HPDE6-E6E7 (cell line): ENCODE measurements at regions not wholly inside any gene's neighbourhood (a gene's known extent, or its start where the extent isn't known, plus 50 kb on each side); places are given as distances from the start of the nearest gene placed in this dataset.
"Not testable (repeated sequence)": the region's sequence is repeated elsewhere in the genome, so short reads cannot be mapped to it uniquely, and the experiment has no call there.

Source experiments
- DNase-seq: peaks from one replicate; pipeline ENCODE4 v3.0.0; 2011; ENCODE audit warnings: missing footprints; ENCODE audit errors: extremely low spot score

DNA sequence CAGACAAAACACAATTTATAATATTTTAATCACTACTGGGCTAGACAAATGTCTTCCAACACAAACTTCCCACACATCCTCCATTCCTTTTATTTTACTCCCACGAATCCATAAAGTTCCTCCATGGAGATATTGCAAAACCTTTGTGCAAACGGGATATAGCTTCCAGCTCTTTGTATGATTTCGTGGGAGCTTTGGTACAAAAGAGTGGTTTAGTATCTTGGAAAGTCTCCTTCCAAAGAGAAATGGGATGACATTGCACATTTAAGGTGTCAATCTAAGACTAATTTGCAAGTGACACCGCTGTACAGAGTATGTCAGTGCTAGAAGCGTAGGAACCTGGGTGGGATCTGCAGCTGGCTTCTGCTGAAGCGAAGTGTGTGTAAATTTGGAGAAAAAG is 455.2 kb upstream of the RUNX1 start:
- DNase-seq: no peak

DNA sequence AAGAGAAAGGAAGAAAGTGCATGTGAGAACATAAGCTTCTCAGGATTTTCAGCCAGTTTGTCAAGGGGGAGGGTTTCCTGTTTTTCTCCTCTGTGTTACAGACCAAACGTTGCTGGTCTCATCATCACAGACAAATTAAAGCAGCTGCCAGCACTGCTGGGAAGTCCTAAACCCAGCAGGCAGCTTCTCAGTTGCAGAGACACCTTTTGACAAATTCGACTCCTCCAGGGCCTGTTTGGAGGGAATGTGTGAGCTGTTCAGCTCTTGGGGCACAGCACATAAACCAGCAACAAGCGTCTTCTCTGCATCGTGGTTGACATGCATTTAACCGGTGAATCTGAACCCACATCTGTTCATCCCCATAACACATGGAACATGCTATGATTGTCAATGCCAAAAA is 454.6 kb upstream of the RUNX1 start:
- no peak for DNase-seq

DNA sequence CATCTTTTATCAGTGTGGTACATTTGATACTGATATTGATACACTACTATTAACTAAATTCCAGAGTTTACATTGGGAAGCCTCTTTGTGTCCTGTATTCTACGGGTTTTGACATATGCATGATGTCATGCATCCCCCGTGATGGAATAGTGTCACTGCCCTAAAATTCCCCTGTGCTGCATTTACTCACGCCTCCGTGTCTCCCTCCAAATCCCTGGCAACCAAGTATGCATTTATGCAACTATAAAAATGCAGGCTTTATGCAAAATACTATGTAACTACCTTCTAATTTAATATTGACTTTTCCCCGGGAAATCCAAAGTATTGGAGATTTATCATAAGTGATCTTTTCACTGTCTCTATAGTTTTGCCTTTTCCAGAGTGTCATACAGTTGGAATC is 453.7 kb upstream of the RUNX1 start:
- DNase-seq: no peak

DNA sequence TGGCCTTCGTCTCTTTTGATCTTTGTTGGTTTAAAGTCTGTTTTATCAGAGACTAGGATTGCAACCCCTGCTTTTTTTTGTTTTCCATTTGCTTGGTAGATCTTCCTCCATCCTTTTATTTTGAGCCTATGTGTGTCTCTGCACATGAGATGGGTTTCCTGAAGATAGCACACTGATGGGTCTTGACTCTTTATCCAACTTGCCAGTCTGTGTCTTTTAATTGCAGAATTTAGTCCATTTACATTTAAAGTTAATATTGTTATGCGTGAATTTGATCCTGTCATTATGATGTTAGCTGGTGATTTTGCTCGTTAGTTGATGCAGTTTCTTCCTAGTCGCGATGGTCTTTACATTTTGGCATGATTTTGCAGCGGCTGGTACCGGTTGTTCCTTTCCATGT is 448.4 kb upstream of the RUNX1 start:
- not testable (repeated sequence) for DNase-seq

DNA sequence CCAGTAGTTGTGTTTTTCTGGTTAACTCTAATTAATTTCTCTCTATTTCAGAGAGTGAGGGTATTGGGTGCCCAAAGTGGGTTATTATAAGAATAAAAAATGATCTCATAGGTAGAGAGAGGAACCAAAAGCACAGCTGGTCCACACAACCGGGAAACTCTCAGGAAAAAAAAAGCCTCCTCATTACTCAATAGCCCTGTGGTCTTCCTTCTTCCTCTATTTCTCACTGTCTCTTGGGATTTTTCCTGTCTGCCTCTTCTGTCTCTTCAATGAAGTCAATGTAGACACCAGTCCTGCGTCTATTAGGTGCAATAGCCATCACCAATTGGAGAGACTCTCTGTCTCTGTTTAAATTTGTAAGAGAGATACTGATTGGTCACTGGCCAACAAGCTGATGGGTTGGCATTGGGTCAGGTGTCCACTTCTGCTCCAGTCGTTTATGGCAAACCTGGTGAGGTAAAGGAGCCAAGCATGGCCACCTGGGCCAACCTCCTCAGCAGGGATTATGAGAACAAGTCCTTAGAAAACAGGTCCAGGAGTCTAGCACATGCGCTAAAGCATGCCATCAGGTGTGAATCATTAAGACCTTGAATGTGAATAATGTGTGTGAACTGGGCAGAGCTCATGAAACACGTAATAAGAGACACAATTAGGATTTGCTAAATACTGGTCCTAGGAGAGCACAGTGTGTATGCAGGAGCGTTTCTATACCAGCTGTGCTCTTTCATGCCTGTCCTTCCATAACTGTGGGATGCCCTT is 443.0 kb upstream of the RUNX1 start:
- DNase-seq: no peak

DNA sequence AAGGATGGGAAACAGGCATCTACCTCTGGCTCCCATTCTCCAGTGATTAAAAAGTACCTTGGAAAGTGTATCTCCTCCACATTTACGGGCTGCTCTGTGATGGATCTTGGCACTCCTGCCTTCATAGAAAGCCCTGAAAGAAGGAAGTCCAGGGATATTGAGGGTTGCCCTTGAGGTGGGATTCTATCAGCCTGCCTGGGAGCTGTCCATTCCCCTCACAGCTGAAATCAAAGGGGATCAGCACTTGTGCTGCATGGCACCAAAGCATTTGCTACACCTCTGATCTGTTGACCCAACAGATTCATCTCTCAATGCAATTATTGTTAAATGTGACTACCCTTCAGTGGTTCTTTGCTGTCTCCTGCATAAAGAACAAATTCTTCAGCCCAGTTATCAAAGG is 442.0 kb upstream of the RUNX1 start:
- no peak for DNase-seq

DNA sequence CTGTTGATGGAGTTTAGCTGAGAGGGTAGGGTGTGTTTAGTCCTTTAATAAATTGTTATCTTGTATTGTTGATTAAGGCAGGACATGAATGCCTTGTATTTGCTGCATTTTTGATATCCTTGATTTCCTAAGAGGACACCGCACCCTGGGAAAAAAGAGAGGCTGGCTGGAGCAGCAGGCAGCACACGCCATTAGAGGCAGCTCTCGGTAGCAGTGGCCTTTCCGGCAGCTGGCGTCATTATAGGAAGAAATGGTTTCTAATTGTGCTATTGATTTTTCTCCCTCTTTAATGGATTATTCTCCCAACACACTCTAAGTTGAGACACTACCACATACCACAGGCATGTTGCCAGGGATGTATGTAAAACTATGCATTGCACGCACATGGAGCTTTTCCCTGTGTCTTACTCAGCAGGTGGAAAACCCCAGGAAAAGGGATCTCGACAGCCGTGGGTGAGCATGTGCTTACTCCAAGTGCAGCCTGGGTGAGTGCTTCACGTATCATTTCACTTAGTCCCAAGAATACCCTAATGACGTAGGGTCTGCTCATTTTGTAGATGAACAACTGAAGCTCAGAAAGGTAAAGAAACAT is 440.4 kb upstream of the RUNX1 start:
- no peak for DNase-seq

DNA sequence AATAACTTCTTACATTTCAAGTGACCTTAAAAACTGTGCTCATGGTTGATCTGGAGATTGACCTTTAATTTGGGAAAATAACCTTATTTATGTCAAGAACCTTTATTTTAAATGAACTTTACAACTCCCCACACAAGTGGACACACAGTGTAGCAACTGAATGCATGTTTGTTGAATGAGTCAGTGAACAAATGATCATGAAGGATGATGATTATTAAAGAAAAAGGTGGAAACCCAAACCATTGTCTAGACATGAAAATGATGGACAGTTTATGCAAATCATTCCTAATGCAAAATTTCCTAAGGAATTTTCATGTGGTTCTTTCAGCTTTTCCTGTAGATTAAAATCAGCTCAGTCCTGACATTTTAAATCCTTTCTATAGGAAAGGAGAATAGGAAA is 439.8 kb upstream of the RUNX1 start:
- DNase-seq: no peak

DNA sequence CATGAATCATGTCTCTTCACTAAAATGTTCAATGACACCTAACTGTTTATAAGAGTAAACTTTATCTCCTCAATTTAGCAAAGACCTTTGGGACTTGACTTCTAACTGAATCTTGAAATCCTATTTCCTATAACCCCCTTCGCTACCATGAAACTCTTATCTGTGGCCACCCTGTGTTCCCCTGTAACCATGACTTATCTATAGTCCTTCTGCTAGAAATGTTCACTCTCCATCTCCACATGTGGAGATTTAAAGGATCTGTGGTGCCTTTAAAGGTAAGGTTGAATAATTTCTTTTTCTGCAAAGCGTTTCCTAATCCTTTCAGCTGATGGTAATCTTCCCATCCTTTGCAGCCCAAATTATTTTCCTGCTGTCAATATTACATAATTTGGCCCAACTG is 436.3 kb upstream of the RUNX1 start:
- no peak for DNase-seq

DNA sequence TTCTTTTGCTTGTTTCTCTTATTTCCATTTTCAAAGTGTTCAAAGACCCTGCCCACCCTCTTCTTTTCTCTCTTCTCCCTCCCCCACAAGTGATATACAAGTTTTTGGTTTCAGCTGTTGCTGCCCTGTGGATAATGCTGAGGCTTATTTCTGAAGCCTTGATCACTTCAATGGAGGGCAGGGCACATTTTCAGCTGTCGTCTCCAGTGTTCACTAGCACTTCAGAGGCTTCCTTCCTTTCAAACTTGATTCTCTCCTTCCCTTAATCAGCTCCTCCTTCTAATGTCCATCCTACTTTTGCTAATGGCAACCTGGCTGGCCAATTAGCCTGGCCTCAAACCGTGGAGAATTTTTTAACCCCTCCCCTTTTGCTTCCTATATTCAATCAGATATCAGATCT is 435.7 kb upstream of the RUNX1 start:
- DNase-seq: no peak

DNA sequence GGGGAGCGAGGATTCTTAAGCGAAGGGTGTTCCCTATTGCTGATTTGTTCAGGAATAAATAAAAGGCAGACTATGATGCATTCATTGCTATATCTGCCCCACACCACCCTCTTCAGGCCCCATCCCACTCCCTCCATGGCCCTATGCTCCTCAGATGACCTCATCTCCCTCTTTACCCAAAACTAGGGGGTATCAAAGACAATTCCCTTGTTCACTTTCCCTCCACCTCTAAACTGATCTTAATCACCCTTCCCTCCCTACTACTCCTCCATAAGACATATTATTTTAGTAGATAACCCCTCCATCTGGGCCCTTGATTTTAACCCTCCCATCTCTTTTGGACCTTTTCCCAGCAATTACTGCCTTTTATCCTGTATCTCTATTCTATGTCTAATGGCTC is 434.9 kb upstream of the RUNX1 start:
- DNase-seq: no peak

DNA sequence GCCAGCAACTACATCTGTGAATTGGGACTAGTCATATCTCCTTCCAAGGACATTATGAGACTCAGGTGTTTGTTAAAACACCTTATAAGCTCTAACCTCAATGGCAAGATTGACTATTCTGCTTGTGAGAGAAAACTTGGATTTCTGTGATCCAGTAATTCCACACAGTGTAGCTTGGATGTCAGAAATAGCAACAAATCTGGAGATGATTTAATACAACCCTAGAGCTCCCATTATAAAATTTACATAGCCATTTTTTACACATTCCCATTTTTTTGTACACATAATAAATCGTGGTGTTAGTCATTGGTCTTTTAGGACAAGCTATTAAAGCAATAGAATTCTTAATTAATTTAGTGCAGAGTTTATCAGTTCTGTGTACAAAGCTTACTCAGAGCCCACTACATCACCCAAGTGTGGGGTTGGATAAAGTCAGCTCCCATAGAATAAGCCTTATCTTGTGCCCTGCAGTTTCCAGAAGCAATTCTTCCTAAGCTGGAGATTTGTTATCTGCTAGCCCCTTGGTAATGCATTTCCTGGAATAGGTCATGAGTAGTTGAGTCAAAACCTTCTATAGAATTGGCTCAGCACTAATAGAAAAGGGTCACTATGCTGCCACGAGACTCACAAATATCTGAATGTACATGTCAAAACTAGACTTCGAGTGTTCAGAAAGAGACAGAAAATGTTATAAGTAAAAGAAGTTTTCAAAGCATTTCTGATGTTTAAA is 434.0 kb upstream of the RUNX1 start:
- no peak for DNase-seq

DNA sequence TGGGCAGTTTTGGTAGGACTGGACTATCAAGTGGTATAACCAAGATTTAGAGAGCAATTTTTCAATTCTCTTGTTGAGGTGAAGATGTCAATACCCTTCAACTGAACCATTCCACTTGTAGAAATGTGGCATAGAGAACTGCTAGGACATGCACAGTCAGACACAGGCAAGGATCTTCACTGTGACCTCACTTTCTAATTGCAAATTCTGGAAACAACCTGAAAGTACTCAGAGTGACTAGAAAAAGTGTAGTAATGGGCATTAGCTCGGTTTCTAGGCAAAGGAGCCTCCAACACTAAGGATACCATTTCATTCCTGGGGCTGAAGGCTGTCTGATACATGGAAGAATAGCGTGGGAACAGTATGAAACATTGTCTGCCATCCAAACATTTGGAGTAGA is 433.0 kb upstream of the RUNX1 start:
- DNase-seq: no peak

DNA sequence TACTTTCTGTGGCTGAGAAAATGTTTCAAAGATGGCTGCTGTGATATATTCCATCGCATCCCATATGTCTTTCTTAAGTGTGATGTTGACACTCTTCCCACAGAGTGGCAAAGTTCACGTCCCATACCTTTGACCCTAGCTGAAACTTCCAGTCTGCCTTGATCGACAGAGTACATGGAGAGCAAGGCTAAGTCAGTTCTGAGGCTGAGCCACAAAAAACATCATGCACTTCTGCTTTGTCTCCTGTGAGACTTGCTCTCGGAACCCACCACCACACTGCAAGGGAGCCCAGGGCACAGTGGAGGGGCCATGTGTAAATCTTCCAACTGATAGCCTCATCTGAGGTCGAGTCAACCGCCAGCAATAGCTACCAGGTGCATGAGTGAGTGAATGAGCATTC is 431.9 kb upstream of the RUNX1 start:
- no peak for DNase-seq

DNA sequence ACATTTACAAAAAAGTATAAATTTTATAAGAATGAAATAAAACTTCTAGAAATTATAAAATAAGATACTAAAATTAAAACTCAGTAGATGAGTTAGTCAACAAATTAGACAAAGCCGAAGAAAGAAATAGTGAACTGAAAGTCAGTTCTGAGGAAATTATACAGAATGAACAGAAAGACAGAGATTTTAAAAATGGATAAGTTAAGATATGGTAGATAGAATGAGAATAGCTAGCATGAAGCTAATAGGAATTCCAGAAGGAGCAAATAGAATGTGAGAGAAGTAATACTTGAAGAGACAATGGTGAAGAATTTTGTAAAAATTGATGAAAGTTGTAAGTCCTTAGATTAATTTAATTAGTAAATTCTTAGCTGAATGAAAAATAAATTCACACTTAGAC is 430.4 kb upstream of the RUNX1 start:
- no peak for DNase-seq

DNA sequence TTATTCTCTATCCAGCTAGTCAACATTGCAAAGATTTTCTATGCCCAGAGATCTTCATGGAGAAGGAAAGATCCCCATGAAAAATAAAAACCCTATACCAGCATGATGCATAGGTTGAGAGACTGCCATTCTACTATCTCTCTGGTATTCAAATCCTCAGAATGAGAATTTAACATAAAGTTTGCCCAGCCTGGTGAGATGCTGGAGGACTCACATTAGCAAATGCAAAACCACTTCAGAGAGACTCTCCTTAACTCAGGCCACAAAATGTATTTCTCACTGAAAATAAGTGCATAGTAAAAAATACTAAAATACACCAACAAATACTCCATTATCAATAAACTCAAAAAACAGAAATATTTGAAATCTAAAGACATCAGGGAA is 430.0 kb upstream of the RUNX1 start:
- no peak for DNase-seq

DNA sequence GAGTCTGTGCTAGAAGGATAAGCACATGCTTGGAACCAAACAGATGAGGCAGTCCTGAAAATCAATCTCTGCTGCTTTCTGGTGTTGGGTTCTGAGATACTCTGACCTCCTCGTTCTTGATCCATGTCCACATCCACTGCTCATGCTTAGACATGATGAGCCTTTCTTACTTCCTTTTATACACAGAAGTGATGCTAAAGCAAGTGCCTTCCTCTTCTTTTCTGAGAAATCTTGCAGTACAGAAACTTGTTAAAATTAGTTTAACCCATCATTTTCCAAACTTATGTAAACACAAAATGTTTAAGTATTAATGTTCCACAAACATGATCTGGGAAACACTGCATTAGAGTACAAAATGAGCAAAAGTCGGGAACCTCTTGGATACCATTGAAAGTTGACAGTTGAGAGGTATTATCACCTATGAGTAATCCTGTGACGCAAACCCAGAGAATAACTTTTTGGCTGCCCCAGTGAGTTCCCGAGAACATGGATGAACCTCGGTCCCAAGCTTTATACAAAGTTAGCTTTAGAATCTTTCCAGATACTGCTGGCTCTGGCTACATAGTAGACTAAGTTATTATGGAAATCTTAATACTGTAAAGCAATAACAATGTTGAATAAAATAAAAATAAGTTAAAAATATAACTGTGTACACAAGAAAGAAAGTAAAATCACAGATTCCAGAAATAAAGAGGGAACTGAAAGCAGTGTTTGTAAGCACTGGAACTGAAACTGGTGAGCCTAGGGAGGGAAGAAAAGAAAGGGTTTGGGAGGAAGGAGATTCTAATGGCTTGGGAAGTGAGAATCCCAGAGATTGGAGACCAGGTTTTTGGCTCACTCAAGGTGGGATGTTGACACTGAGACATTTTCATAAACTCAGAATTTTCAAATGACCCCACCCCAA is 429.3 kb upstream of the RUNX1 start:
- no peak for DNase-seq

DNA sequence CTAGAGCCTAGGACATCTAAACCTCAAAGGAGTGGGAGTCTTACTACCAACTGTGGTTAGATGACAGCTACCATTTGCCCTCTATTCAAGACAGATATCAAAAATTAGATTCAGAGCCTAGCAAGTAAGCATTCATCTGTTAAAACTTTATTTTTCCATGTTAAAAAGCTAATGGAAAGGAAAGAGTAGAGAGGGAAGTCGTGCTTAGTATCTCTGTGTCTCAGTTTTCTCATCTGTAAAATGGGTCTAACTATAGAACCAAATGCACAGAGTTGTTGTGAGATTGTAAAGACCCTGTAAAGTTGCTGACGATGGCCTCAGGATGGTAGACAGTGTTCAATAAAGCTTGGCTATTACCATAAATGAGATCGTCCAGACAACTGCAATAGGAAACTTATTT is 428.5 kb upstream of the RUNX1 start:
- no peak for DNase-seq

DNA sequence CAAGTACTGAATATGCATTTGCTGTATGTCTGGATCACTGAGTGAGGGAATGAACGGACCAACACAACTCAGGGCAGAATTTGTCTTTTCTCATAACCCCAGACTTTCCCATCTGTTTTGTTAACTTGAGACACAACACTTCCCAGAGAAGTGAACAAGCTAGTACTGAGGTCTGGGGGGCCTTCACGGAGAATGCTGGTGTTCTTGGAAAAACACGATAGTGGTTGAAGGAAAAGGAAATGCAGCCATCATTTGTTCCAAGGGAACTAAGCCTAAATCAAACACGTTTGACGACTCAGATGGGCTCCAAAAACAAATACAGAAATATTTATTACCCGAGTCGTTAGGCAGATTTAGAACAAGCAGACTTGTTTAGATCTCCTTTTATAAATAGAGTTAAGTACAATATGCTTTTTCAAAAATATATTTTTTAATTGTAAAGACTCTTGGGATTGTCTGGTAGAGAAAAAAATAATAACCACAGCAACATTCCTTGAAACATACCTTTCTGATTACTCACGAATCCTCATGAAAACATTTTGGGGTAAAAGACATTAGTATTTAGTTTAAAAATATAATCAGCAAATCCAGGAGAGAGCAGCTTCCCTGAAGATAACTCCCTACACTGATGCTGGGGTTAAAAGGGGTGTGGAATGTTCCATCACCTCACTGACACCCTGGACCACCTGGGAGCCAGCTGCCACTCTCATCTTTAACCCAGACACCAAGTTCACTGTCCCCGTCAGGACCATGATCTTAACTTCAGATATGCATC is 427.7 kb upstream of the RUNX1 start:
- DNase-seq: no peak

DNA sequence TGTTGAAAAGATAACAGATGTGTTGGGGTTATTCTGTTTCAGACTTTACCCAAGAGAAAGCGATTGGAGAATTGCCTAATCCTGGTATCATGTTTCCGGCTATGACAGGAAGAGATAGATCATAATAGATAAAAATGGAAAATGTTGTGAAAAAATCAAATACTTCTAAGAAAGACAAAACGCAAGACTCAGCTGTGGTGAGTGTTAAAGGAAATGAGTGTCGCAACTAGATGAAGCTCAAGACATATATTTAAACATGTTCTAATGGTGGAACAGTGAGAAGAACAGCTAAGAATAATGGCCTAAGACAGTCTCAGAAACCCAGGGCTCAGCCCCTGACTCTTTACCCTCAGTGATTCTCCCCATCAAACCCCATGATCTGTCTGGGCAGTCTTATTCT is 426.7 kb upstream of the RUNX1 start:
- DNase-seq: no peak

DNA sequence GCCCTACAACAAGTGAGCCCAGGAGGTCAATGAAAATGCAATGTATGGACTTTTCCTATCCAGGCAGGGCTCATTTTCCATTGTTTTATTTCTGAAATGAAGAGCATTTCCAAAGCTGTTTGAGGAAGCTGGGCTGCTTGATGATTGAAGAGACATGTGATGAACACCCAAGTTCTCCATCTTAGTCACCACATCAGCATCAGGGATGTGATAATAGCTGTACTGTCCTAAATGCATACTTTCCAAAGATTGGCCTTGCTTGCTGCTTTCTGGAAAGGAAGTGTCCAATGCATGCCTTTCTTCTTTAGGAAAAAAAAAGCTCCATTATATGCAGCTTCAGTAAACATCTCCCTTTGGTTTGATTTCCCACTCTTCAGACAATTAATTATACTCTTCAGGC is 425.9 kb upstream of the RUNX1 start:
- DNase-seq: no peak
